Osteocyte (in vitro differentiated cells): ENCODE measurements at regions not wholly inside any gene's neighbourhood (a gene's known extent, or its start where the extent isn't known, plus 50 kb on each side); places are given as distances from the start of the nearest gene placed in this dataset.
A peak's percentile ranks its signal among the peaks of the same experiment; 100 is the strongest.

Source experiments
- DNase-seq: peaks from one replicate; pipeline ENCODE4 v3.0.0; 2021; ENCODE audit warnings: mixed read lengths; ENCODE audit not compliant: unreplicated experiment; ENCODE audit errors: extremely low spot score
- H3K27ac Mint-ChIP-seq: one replicate; pipeline ENCODE4 v1.8.0; 2021; ENCODE audit warnings: mild to moderate bottlenecking, mixed read lengths; ENCODE audit not compliant: unreplicated experiment
- H3K27me3 Mint-ChIP-seq: one replicate; pipeline ENCODE4 v1.8.0; 2021; ENCODE audit warnings: mixed read lengths; ENCODE audit not compliant: unreplicated experiment
- H3K36me3 Mint-ChIP-seq: one replicate; pipeline ENCODE4 v1.8.0; 2021; ENCODE audit warnings: mixed read lengths; ENCODE audit not compliant: unreplicated experiment
- H3K4me1 Mint-ChIP-seq: one replicate; pipeline ENCODE4 v1.8.0; 2021; ENCODE audit warnings: mixed read lengths; ENCODE audit not compliant: unreplicated experiment
- H3K4me3 Mint-ChIP-seq: one replicate; pipeline ENCODE4 v1.8.0; 2021; ENCODE audit warnings: mild to moderate bottlenecking, moderate library complexity, mixed read lengths; ENCODE audit not compliant: unreplicated experiment
- H3K9me3 Mint-ChIP-seq: one replicate; pipeline ENCODE4 v1.8.0; 2021; ENCODE audit warnings: mixed read lengths; ENCODE audit not compliant: unreplicated experiment
- TF ChIP-seq, protein P1 (sequence below): fragments of 200-600 bp; sonication (generic); IDR thresholded peaks from 2 replicates; pipeline ENCODE4 v1.5.0; 2021; ENCODE audit warnings: antibody characterized with exemption, mild to moderate bottlenecking, moderate library complexity

DNA sequence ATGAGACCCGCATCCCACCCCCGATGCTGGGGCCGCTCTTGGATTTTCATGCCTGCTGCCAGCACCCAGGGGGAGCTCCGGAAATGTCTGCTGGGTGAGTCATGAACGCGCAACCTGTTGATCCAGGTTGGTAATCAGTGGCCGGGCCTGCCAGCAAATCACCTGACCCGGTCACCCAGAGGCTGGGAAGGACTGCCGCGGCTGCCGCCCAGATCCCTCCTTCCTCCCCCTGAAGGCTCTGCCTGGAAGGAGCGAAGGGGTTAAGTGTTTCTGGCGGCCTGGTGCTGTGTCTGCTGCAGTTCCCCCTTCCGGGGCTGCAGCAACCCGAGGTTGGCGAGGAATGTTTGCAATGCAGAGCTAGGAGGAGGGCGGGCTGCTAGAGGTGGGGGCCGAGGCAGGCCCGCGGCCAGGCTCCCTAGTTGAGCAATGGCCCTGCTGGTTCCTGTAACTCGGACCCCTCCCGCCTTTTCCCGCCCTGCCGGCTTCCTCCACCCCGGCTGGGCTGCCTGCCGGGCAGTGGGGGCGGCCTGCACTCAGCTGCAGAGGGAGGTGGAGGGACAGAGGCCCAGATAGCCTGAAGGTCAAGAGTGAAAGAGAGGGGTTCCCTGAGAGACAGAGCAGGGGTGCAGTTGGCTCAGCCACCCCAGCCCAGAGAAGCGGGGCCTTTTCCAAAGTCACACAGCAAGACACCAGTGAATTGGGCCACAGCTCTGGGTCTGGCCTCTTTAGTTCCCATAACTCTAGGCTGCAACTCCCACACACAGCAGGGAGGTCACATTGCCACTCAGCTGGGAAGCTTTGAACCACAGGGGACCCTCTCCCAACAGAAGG lies 156.3 kb upstream of the IER5L start:
- Mint-ChIP-seq H3K27me3 (no peaks in the 10 kb centered on the region), H3K27ac (peak overlapping the region; percentile 97), H3K36me3 (no peaks in the 10 kb centered on the region), H3K4me3 (peak overlapping the region; percentile 10), H3K9me3 (peaks cover 12% of the 10 kb centered on the region), H3K4me1 (peaks cover 56% of the 10 kb centered on the region)
- peak; percentile 94 for DNase-seq
- TF ChIP-seq, protein P1, sequence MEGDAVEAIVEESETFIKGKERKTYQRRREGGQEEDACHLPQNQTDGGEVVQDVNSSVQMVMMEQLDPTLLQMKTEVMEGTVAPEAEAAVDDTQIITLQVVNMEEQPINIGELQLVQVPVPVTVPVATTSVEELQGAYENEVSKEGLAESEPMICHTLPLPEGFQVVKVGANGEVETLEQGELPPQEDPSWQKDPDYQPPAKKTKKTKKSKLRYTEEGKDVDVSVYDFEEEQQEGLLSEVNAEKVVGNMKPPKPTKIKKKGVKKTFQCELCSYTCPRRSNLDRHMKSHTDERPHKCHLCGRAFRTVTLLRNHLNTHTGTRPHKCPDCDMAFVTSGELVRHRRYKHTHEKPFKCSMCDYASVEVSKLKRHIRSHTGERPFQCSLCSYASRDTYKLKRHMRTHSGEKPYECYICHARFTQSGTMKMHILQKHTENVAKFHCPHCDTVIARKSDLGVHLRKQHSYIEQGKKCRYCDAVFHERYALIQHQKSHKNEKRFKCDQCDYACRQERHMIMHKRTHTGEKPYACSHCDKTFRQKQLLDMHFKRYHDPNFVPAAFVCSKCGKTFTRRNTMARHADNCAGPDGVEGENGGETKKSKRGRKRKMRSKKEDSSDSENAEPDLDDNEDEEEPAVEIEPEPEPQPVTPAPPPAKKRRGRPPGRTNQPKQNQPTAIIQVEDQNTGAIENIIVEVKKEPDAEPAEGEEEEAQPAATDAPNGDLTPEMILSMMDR = peak; percentile 12

DNA sequence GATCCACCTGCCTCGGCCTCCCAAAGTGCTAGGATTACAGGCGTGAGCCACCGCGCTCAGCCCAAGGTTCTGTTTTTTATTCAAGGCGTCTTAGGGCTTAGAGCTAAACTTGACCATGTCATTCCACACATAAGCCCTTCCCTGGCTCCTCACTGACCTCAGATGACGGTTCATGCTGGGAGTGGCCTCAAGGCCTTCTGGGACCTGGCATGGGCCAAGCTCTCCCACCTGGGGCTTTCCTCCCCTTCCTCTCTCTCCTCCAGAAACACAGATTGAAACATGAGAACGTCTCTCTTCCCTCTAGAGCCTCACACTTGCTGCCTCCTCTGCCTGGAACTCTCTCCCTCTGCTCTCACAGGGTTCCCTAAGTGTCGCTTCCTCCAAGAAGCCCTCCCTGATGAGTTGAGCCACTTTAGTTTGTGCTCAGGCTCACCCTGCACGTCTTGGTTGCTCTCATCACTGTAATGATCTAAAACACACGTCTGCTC lies 155.6 kb upstream of the IER5L start:
- peaks cover 62% of the 10 kb centered on the region for H3K4me1 Mint-ChIP-seq
- peaks cover 12% of the 10 kb centered on the region for H3K9me3 Mint-ChIP-seq
- H3K4me3 Mint-ChIP-seq = peak overlapping the region; percentile 5
- TF ChIP-seq, protein P1 = no peak
- peak overlapping the region; percentile 97 for H3K27ac Mint-ChIP-seq
- no peaks in the 10 kb centered on the region for H3K36me3 Mint-ChIP-seq
- no peak for DNase-seq
- no peaks in the 10 kb centered on the region for H3K27me3 Mint-ChIP-seq

GRCh38 chr9:129332581-129332980 lies 154.5 kb upstream of the IER5L start:
- H3K4me3 Mint-ChIP-seq = no peak overlapping the region
- TF ChIP-seq, protein P1 = no peak
- H3K27ac Mint-ChIP-seq = peak overlapping the region; percentile 92

DNA sequence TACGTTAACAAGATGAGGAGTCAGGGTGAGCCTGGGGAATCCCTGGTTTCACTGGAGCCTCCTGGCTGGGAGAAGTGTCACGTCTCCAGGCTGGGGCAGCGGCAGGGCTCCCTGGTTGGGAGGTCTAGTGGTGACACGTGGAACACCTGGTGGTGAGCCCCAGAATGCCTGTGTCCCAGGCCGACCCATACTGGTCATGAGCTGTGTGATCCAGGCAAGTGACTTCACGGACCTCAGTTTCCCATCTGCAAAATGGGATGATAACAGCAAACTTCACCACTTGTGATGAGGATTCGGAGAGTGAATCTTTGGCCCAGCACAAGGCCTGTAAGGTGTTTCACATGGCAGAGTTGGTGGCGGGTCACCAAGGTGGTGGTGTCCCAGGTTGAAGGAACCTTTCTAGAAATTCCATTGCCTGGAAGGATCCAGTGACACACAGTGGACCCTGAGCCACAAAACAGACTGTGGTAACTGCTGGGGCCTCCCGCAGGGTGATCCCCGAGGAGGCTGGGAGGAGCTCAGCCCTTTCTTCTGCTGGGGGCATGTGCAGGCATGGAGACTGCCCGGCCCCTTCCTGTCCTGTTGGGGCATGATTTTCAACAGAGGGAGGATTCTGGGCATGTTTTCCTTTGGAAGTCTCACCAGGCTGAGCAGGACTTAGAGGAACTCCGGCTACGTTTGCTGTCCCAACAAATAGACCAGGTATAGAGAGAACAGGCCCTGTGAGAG lies 153.9 kb upstream of the IER5L start:
- Mint-ChIP-seq H3K4me1 (peaks cover 69% of the 10 kb centered on the region), H3K36me3 (no peaks in the 10 kb centered on the region), H3K27ac (peak overlapping the region; percentile 92), H3K27me3 (no peaks in the 10 kb centered on the region), H3K9me3 (peaks cover 12% of the 10 kb centered on the region), H3K4me3 (no peak overlapping the region)
- TF ChIP-seq, protein P1 = no peak
- no peak for DNase-seq

More at GRCh38 chr9:129332581-129332980, 154.5 kb upstream of the IER5L start:
- H3K36me3 Mint-ChIP-seq = no peaks in the 10 kb centered on the region
- H3K4me1 Mint-ChIP-seq = peaks cover 68% of the 10 kb centered on the region
- no peaks in the 10 kb centered on the region for H3K27me3 Mint-ChIP-seq
- peaks cover 12% of the 10 kb centered on the region for H3K9me3 Mint-ChIP-seq
- no peak for DNase-seq

- Mint-ChIP-seq H3K27ac (peak overlapping the region; percentile 92), H3K36me3 (no peaks in the 10 kb centered on the region), H3K4me3 (no peak overlapping the region), H3K9me3 (peaks cover 12% of the 10 kb centered on the region), H3K4me1 (peaks cover 64% of the 10 kb centered on the region), H3K27me3 (no peaks in the 10 kb centered on the region)
- TF ChIP-seq, protein P1 = no peak
- DNase-seq = no peak
These were observed 153.4 kb upstream of the IER5L start for GRCh38 chr9:129331493-129331765.
